HPDE6-E6E7 (cell line): ENCODE measurements at regions not wholly inside any gene's neighbourhood (a gene's known extent, or its start where the extent isn't known, plus 50 kb on each side); places are given as distances from the start of the nearest gene placed in this dataset.
"Not testable (repeated sequence)": the region's sequence is repeated elsewhere in the genome, so short reads cannot be mapped to it uniquely, and the experiment has no call there.

ENCODE experiments used
- DNase-seq: peaks from one replicate; pipeline ENCODE4 v3.0.0; 2011; ENCODE audit warnings: missing footprints; ENCODE audit errors: extremely low spot score

DNA sequence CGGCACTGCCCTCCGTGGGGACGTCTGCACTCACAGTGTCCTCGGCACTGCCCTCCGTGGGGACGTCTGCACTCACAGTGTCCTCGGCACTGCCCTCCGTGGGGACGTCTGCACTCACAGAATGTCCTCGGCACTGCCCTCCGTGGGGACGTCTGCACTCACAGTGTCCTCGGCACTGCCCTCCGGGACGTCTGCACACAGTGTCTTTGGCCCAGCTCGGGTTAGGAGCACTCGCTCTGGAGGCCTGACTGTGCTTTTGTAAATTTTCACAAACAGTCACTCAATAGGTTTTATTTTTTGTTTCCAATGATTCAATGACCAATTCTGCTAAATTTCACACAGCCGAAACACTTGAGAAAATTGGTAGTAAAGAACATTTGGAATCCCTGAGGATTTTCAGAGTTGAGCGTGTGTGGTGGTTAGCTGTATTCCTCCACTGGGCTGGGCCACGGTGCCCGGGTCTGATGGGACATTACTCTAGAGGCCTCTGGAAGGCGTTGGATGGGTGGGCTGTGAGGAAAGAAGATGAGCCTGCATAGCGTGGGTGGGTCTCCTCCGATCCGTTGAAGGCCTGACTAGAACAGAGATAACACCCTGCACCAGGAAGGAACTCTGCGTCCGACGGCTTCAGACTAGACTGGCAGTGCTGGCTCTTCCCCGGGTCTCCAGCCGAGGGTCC, 134.8 kb downstream of the RTP5 start:
- DNase-seq, result no peak

DNA sequence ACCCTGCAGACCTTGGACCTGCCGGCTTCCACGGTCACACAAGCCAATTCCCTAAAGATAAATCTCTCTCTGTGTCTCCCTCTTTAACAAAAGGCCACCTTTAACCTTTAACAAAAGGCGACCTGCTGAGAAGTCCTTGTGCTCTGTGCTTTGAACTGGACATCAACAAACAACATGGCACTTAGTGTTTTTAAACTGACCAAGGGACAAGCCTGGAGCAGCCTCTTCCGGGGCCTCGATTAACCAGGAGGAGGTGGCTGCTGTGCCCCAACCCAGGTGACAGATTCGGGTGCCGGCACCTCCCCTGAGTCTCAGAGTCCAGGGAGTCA, 135.3 kb downstream of the RTP5 start:
- no peak for DNase-seq

DNA sequence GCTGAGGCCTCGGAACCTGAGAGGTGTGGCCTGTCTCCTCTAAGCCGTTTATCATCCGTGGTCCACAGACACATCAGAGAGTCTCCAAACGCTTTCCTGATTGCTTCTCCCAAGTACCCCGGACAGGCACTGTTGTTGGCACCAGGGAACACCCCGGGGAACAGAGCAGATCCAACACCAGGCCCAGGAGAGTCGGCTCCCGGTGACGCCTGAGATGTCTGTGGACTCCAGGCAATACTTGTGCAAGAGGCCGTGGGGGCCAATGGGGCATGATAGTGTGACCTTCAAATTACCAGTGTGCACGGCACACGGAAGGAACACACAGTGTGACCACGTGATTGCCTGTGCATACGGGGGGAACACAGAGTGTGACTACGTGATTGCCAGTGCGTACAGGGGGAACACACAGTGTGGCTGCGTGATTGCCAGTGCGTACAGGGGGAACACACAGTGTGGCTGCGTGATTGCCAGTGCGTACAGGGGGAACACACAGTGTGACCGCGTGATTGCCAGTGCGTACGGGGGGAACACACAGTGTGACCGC, 136.6 kb downstream of the RTP5 start:
- DNase-seq, result not testable (repeated sequence)

DNA sequence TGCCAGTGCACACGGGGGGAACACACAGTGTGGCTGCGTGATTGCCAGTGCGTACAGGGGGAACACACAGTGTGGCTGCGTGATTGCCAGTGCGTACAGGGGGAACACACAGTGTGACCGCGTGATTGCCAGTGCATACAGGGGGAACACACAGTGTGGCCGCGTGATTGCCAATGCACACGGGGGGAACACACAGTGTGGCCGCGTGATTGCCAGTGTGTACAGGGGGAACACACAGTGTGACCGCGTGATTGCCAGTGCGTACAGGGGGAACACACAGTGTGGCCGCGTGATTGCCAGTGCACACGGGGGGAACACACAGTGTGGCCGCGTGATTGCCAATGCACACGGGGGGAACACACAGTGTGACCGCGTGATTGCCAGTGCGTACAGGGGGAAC, 139.4 kb downstream of the RTP5 start:
- DNase-seq, result not testable (repeated sequence)

- not testable (repeated sequence) for DNase-seq
These were observed 140.3 kb downstream of the RTP5 start for GRCh38 chr2:242009846-242010245.

GRCh38 chr2:242010252-242011166, 141.0 kb downstream of the RTP5 start:
- DNase-seq, result not testable (repeated sequence)

DNA sequence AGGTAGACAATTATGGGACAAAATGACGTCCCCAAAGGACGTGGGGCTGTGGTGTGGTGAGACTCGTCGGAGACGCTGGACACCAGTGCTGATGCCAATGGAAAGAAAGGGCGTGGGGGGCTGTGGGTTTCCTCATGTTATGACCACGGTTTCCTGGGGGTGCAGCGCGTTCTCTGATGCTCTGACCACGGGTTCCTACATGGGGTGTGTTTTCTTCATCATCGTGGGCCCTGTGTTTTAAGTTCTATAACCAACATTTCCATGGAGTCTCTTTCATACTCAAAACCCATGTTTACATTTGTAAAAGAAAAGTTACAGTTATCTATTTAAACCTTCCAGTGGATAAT, 141.6 kb downstream of the RTP5 start:
- no peak for DNase-seq

DNA sequence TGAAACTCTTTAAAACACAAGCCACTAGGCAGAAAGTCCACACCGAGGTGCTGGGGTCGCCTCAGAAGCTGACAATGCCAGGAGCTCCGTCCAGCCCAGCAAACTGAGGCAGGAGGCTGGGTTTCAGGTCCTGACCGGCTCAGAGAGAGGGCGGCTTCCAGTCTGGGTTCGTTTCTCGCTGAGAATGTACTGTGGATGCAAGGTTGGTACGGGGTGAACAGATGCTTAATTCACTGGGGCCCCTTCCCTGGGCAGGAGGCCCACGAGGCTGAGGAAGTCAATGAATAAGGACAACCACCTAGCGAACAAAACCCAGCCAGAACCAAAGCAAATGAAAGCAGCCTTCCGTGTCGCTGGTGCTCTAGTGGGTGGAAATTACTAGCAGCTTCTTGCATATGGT, 142.0 kb downstream of the RTP5 start:
- no peak for DNase-seq

- DNase-seq, result no peak
These were observed 142.6 kb downstream of the RTP5 start for GRCh38 chr2:242011991-242012764.

DNA sequence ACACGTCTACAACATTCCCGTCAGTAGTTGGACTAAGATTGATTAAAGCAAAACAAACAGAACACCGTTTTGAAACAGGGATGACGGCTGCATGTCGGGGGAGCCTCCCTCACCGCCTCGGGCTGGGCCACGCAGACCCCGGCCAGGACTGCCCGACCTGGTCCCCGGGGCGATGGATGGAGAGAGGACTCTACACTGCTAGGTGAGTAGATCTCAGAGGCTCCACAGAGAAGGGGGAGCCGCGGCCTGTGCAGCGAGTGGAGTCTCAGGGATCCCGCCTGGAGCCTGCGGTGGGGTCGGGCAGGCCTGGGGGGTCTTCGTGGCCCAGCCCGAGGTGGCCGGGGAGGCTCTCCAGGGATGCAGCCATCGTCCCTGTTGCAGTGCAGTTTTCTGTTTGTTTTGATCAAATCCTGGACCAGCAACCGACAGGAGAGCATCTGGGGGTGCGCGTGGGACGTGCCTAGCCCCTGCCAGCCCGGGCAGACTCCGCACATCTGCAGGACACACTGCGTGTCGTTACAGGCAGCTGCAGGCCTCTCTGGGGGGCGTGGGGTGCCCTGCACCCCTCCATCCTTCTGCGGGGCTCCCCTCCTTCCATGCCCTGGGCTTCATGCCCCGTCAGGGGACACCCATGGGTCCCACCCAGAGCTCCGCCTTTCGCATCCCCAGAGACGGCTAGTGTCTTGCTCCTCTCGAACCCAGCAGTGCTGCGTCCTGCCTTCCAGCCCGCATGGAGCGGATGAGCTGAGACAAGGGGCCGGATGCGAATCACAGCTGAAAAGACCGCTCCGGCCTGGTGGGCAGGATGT, 143.6 kb downstream of the RTP5 start:
- DNase-seq, result no peak

GRCh38 chr2:242013771-242014170, 144.2 kb downstream of the RTP5 start:
- DNase-seq, result no peak

GRCh38 chr2:242015108-242016065, 145.9 kb downstream of the RTP5 start:
- no peak for DNase-seq

- DNase-seq, result no peak
These were observed 147.6 kb downstream of the RTP5 start for GRCh38 chr2:242017086-242017485.

GRCh38 chr2:242018416-242018815, 148.9 kb downstream of the RTP5 start:
- DNase-seq, result not testable (repeated sequence)

GRCh38 chr2:242019344-242019743, 149.8 kb downstream of the RTP5 start:
- DNase-seq, result no peak

DNA sequence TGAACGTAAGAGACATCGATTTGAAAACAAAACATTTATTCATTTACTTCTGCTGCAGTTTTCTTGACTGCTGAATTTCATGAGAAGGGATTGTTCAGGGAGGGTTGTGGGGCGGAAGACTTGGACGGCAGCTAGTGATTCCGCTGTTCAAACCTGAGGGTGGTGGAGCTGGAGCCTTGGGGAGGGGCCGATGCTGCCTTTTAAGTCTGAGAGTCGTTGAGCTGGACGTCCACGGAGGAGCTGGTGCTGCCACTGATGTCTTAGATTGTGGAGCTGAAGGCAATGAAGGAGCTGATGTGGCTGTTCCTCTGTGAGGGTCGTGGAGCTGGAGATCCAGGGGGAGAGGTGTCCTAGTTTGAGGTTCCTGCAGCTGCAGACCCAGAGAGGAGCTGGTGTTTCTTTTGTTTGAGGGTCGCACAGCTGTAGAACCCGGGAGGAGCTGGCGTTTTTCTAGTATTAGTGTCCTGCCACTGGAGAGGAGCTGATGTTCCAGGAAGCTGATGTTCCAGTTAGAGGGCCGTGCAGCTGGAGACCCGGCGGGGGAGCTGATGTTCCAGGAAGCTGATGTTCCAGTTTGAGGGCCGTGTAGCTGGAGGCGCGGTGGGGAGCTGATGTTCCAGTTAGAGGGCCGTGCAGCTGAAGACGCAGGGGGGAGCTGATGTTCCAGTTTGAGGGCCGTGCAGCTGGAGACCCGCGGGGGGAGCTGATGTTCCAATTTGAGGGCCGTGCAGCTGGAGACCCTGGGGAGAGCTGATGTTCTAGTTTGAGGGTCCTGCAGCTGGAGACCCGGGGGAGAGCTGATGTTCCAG, 150.9 kb downstream of the RTP5 start:
- no peak for DNase-seq

DNA sequence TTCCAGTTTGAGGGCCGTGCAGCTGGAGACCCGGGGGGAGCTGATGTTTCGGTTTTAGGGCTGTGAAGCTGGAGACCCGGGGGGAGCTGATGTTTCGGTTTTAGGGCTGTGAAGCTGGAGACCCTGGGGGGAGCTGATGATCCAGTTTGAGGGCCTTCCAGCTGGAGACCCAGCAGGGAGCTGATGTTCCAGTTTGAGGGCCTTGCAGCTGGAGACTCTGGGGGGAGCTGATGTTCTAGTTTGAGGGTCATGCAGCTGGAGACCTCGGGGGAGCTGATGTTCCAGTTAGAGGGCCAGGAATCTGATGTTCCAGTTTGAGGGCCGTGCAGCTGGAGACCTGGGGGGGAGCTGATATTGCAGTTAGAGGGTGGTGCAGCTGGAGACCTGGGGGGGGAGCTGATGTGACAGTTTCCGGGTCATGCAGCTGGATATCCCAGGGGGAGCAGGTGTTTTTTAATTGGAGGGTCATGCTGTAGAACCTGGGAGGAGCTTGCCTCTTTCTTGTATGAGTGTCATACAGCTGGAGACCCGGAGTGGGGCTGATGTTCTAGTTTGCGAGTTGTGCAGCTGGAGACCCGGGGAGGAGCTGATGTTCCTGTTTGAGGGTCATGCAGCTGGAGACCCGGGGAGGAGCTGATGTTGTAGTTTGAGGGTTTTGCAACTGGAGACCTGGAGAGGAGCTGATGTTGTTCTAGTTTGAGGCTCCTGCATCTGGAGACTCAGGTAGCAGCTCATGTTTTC, 153.2 kb downstream of the RTP5 start:
- no peak for DNase-seq

DNA sequence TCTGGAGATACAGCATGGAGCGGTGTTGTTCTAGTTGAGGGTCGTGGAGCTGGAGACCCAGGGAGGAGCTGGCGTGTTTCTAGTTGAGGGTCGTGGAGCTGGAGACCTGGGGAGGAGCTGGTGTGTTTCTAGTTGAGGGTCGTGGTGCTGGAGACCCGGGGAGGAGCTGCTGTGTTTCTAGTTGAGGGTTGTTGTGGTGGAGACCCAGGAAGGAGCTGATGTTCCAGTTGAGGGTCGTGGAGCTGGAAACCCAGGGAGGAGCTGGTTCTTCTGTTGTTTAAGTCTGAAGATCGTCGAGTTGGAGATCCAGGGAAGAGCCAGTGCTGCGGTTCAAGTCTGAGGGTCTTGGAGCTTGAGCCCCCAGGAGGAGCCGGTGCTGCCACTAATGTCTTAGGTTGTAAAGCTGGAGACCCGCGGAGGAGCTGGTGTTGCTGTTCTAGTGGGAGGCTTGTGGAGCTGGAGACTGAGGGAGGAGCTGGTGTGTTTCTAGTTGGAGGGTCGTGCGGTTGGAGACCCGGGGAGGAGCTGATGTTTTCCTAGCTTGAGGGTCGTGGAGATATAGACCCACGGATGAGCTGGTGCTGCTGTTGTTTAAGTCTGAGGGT, 155.3 kb downstream of the RTP5 start:
- DNase-seq, result no peak
